Hematopoietic multipotent progenitor cell (in vitro differentiated cells): ENCODE measurements at regions not wholly inside any gene's neighbourhood (a gene's known extent, or its start where the extent isn't known, plus 50 kb on each side); places are given as distances from the start of the nearest gene placed in this dataset.

Experiments used
- DNase-seq, 3 donors: peaks; one replicate each; pipeline ENCODE4 v3.0.0-alpha.2; 2011 to 2015; ENCODE audit warnings: low read depth in 2 of 3, low spot score in 2 of 3

- no peak for DNase-seq
Measured at GRCh38 chr19:32010071-32010470, 335.3 kb upstream of the ZNF507 start.

GRCh38 chr19:32012206-32012605 lies 333.2 kb upstream of the ZNF507 start:
- no peak for DNase-seq

GRCh38 chr19:32012886-32013631 lies 332.4 kb upstream of the ZNF507 start:
- peak in 1 of 3 donors; percentile 9 for DNase-seq

- DNase-seq, result no peak
Measured at GRCh38 chr19:32017176-32017953, 328.0 kb upstream of the ZNF507 start.

GRCh38 chr19:32018014-32018413 lies 327.4 kb upstream of the ZNF507 start:
- no peak for DNase-seq

GRCh38 chr19:32020538-32020937 lies 324.9 kb upstream of the ZNF507 start:
- no peak for DNase-seq

GRCh38 chr19:32022044-32022640 lies 323.3 kb upstream of the ZNF507 start:
- DNase-seq, result no peak

GRCh38 chr19:32022731-32023563 lies 322.5 kb upstream of the ZNF507 start:
- DNase-seq, result no peak

GRCh38 chr19:32023564-32023832 lies 321.9 kb upstream of the ZNF507 start:
- DNase-seq, result no peak

- DNase-seq, result no peak
Measured at GRCh38 chr19:32029235-32029634, 316.2 kb upstream of the ZNF507 start.

GRCh38 chr19:32032561-32032960 lies 312.8 kb upstream of the ZNF507 start:
- peak in 2 of 3 donors; percentile 17 to 67 for DNase-seq

- no peak for DNase-seq
Measured at GRCh38 chr19:32035626-32036025, 309.8 kb upstream of the ZNF507 start.

GRCh38 chr19:32038021-32038920 lies 307.1 kb upstream of the ZNF507 start:
- DNase-seq, result no peak

- DNase-seq, result no peak
Measured at GRCh38 chr19:32038961-32039360, 306.4 kb upstream of the ZNF507 start.

- DNase-seq, result no peak
Measured at GRCh38 chr19:32039440-32039839, 306.0 kb upstream of the ZNF507 start.

- DNase-seq, result no peak
Measured at GRCh38 chr19:32040236-32040635, 305.2 kb upstream of the ZNF507 start.

- peak in 2 of 3 donors; percentile 67 to 80 for DNase-seq
Measured at GRCh38 chr19:32041681-32042292, 303.6 kb upstream of the ZNF507 start.

GRCh38 chr19:32047788-32048187 lies 297.6 kb upstream of the ZNF507 start:
- no peak for DNase-seq

GRCh38 chr19:32053376-32053775 lies 292.0 kb upstream of the ZNF507 start:
- DNase-seq, result no peak

- no peak for DNase-seq
Measured at GRCh38 chr19:32053861-32054260, 291.5 kb upstream of the ZNF507 start.
